HepG2 (cell line): ENCODE measurements at regions not wholly inside any gene's neighbourhood (a gene's known extent, or its start where the extent isn't known, plus 50 kb on each side); places are given as distances from the start of the nearest gene placed in this dataset.

Experiments
- ARNTL ChIP-seq: sonication (generic); formaldehyde crosslinking; IDR thresholded peaks from 2 replicates; pipeline ENCODE4 v1.4.0; 2020; ENCODE audit warnings: mild to moderate bottlenecking, missing genetic modification reagents
- ATF6 ChIP-seq: sonication (generic); formaldehyde crosslinking; conservative IDR thresholded peaks from 2 replicates; pipeline ENCODE4 v1.4.0; 2020; ENCODE audit warnings: missing genetic modification reagents
- ERF ChIP-seq: IDR thresholded peaks from 2 replicates; pipeline ENCODE4 v1.6.1; 2018; ENCODE audit warnings: missing biosample characterization, missing genetic modification reagents
- FOXM1 ChIP-seq: sonication (generic); formaldehyde crosslinking; IDR thresholded peaks from 2 replicates; pipeline ENCODE4 v1.5.0; 2020; ENCODE audit warnings: missing genetic modification reagents
- GZF1 ChIP-seq: sonication (generic); formaldehyde crosslinking; IDR thresholded peaks from 2 replicates; pipeline ENCODE4 v1.5.1; 2020; ENCODE audit warnings: mild to moderate bottlenecking, missing genetic modification reagents
- JARID2 ChIP-seq: sonication (generic); formaldehyde crosslinking; IDR thresholded peaks from 2 replicates; pipeline ENCODE4 v1.8.1; 2023; ENCODE audit warnings: missing genetic modification reagents, inconsistent platforms; ENCODE audit not compliant: insufficient replicate concordance
- KLF15 ChIP-seq: sonication (generic); formaldehyde crosslinking; IDR thresholded peaks from 2 replicates; pipeline ENCODE4 v1.8.1; 2023; ENCODE audit warnings: borderline replicate concordance, mild to moderate bottlenecking, inconsistent platforms, missing genetic modification reagents, mixed read lengths
- MEIS1 ChIP-seq: sonication (generic); formaldehyde crosslinking; IDR thresholded peaks from 2 replicates; pipeline ENCODE4 v1.9.0; 2021; ENCODE audit warnings: mild to moderate bottlenecking, missing genetic modification reagents, moderate library complexity, borderline replicate concordance
- MTF1 ChIP-seq: sonication (generic); formaldehyde crosslinking; IDR thresholded peaks from 2 replicates; pipeline ENCODE4 v1.5.0; 2020; ENCODE audit warnings: missing genetic modification reagents
- MYC ChIP-seq: sonication (generic); formaldehyde crosslinking; IDR thresholded peaks from 2 replicates; pipeline ENCODE4 v1.9.0; 2021; ENCODE audit warnings: missing genetic modification reagents, borderline replicate concordance
- NFYB ChIP-seq: sonication (generic); formaldehyde crosslinking; IDR thresholded peaks from 2 replicates; pipeline ENCODE4 v1.4.0; 2020; ENCODE audit warnings: missing genetic modification reagents
- RARA ChIP-seq: IDR thresholded peaks from 2 replicates; pipeline ENCODE4 v1.6.1; 2016; ENCODE audit warnings: missing genetic modification reagents, missing compliant biosample characterization
- SIX4 ChIP-seq: sonication (generic); formaldehyde crosslinking; IDR thresholded peaks from 2 replicates; pipeline ENCODE4 v1.4.0; 2020; ENCODE audit warnings: missing genetic modification reagents
- TFAP4 ChIP-seq: sonication (generic); IDR thresholded peaks from 2 replicates; pipeline ENCODE4 v1.6.1; 2016; ENCODE audit warnings: low read depth, borderline replicate concordance
- TFDP2 ChIP-seq: sonication (generic); formaldehyde crosslinking; IDR thresholded peaks from 2 replicates; pipeline ENCODE4 v1.4.0; 2020; ENCODE audit warnings: missing genetic modification reagents
- U2AF2 ChIP-seq: fragments of 200-400 bp; formaldehyde crosslinking; IDR thresholded peaks from 2 replicates; pipeline ENCODE4 v1.6.1; 2017; ENCODE audit warnings: low read depth, mild to moderate bottlenecking, low read length
- ZBTB38 ChIP-seq: sonication (generic); formaldehyde crosslinking; IDR thresholded peaks from 2 replicates; pipeline ENCODE4 v1.5.1; 2020; ENCODE audit warnings: mild to moderate bottlenecking, missing genetic modification reagents
- ZC3H4 ChIP-seq: sonication (generic); formaldehyde crosslinking; IDR thresholded peaks from 2 replicates; pipeline ENCODE4 v1.4.0; 2020; ENCODE audit warnings: missing genetic modification reagents, borderline replicate concordance
- ZNF331 ChIP-seq: sonication (generic); formaldehyde crosslinking; IDR thresholded peaks from 2 replicates; pipeline ENCODE4 v1.4.0; 2020; ENCODE audit warnings: missing genetic modification reagents
- ZNF383 ChIP-seq: sonication (generic); formaldehyde crosslinking; IDR thresholded peaks from 2 replicates; pipeline ENCODE4 v1.4.0; 2020; ENCODE audit warnings: missing genetic modification reagents, mild to moderate bottlenecking, borderline replicate concordance
- ZNF468 ChIP-seq: sonication (generic); formaldehyde crosslinking; IDR thresholded peaks from 2 replicates; pipeline ENCODE4 v1.8.0; 2022; ENCODE audit warnings: mild to moderate bottlenecking, moderate library complexity, missing genetic modification reagents
- TF ChIP-seq, protein P1 (sequence below): IDR thresholded peaks from 2 replicates; pipeline ENCODE4 v1.6.1; 2012; ENCODE audit warnings: inconsistent platforms
- TF ChIP-seq, protein P2 (sequence below): sonication (generic); formaldehyde crosslinking; IDR thresholded peaks from 2 replicates; pipeline ENCODE4 v1.8.0; 2023; ENCODE audit warnings: mild to moderate bottlenecking, missing genetic modification reagents
- TF ChIP-seq, protein P3 (sequence below): sonication (generic); formaldehyde crosslinking; IDR thresholded peaks from 2 replicates; pipeline ENCODE4 v1.8.0; 2022; ENCODE audit warnings: mild to moderate bottlenecking, missing genetic modification reagents
- TF ChIP-seq, protein P4 (sequence below): sonication (generic); formaldehyde crosslinking; IDR thresholded peaks from 2 replicates; pipeline ENCODE4 v1.9.0; 2021; ENCODE audit warnings: missing genetic modification reagents, mild to moderate bottlenecking, borderline replicate concordance

DNA sequence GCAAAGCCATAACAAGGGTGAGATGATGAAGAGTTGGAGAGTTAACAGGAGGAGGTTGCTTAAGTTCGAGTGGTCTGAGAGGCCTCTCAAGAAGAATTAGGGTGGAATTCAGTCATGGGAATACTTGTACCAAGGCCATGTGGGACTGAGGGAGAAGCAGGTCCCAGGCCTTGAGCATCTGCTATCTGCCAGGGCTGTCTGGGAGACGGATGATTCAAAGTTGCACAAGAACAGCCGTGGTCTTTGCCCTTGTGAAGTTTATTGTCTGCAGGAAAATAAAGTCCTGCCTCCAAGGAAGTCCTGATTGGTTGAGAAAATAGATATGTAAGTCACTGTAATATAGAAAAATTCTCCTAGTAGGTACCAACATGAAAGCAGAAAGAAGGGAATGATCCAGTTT, 178.8 kb upstream of the RFC3 start (continued):
- no peak for TF ChIP-seq NFYB (CRISPR knock-in tag)
- no peak for TF ChIP-seq ARNTL
- TF ChIP-seq, protein P1, sequence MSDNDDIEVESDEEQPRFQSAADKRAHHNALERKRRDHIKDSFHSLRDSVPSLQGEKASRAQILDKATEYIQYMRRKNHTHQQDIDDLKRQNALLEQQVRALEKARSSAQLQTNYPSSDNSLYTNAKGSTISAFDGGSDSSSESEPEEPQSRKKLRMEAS = peak; percentile 42; the same call in 1 of the 2 replicates
- no peak for TF ChIP-seq ZBTB38
- 0 out of 2 replicates have a peak, but pooled peaks have one; percentile 28 for TF ChIP-seq MEIS1 (CRISPR knock-in tag)
- TF ChIP-seq TFAP4 = no peak
- TF ChIP-seq MTF1 (CRISPR knock-in tag) = no peak
- 0 out of 2 replicates have a peak, but pooled peaks have one; percentile 17 for TF ChIP-seq RARA (CRISPR knock-in tag)
- TF ChIP-seq SIX4 (CRISPR knock-in tag) = no peak
- TF ChIP-seq GZF1 = no peak
- TF ChIP-seq, protein P2, sequence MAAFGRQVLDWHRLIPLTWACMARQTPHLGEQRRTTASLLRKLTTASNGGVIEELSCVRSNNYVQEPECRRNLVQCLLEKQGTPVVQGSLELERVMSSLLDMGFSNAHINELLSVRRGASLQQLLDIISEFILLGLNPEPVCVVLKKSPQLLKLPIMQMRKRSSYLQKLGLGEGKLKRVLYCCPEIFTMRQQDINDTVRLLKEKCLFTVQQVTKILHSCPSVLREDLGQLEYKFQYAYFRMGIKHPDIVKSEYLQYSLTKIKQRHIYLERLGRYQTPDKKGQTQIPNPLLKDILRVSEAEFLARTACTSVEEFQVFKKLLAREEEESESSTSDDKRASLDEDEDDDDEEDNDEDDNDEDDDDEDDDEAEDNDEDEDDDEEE (CRISPR knock-in tag) = no peak
- no peak for TF ChIP-seq ZNF331 (CRISPR knock-in tag)
- no peak for TF ChIP-seq KLF15
- TF ChIP-seq ATF6 = no peak
- peak; percentile 36; the same call in 1 of the 2 replicates for TF ChIP-seq MYC
- no peak for TF ChIP-seq ZC3H4
- no peak for TF ChIP-seq FOXM1
- TF ChIP-seq ZNF468 (CRISPR knock-in tag) = no peak
- TF ChIP-seq ZNF383 (CRISPR knock-in tag) = no peak
- TF ChIP-seq, protein P3, sequence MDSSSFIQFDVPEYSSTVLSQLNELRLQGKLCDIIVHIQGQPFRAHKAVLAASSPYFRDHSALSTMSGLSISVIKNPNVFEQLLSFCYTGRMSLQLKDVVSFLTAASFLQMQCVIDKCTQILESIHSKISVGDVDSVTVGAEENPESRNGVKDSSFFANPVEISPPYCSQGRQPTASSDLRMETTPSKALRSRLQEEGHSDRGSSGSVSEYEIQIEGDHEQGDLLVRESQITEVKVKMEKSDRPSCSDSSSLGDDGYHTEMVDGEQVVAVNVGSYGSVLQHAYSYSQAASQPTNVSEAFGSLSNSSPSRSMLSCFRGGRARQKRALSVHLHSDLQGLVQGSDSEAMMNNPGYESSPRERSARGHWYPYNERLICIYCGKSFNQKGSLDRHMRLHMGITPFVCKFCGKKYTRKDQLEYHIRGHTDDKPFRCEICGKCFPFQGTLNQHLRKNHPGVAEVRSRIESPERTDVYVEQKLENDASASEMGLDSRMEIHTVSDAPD = no peak
- TF ChIP-seq TFDP2 (CRISPR knock-in tag) = no peak
- no peak for TF ChIP-seq JARID2 (CRISPR knock-in tag)
- TF ChIP-seq U2AF2 = no peak
- TF ChIP-seq ERF (CRISPR knock-in tag) = no peak
- TF ChIP-seq, protein P4, sequence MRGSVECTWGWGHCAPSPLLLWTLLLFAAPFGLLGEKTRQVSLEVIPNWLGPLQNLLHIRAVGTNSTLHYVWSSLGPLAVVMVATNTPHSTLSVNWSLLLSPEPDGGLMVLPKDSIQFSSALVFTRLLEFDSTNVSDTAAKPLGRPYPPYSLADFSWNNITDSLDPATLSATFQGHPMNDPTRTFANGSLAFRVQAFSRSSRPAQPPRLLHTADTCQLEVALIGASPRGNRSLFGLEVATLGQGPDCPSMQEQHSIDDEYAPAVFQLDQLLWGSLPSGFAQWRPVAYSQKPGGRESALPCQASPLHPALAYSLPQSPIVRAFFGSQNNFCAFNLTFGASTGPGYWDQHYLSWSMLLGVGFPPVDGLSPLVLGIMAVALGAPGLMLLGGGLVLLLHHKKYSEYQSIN (CRISPR knock-in tag) = no peak
